Smooth muscle cell (in vitro differentiated cells): ENCODE measurements at regions not wholly inside any gene's neighbourhood (a gene's known extent, or its start where the extent isn't known, plus 50 kb on each side); places are given as distances from the start of the nearest gene placed in this dataset.

Source experiments
- DNase-seq: peaks from one replicate; lab custom pipeline; 2025; ENCODE audit not compliant: unreplicated experiment; lab: John Stamatoyannopoulos, UW
- H2AFZ ChIP-seq: fragments of 200-600 bp; sonication (generic); 2 replicates; pipeline ENCODE4 v1.6.0; 2016; ENCODE audit warnings: antibody characterized with exemption, low read depth, mild to moderate bottlenecking
- H3F3A ChIP-seq: fragments of 200-600 bp; sonication (generic); 2 replicates; pipeline ENCODE4 v1.6.0; 2017; ENCODE audit warnings: antibody characterized with exemption, low read depth
- H3K27ac ChIP-seq: fragments of 200-600 bp; sonication (generic); 2 replicates; pipeline ENCODE4 v1.5.1; 2016; ENCODE audit warnings: low read depth, mild to moderate bottlenecking
- H3K27me3 ChIP-seq: fragments of 200-600 bp; sonication (generic); 2 replicates; pipeline ENCODE4 v1.6.1; 2016; ENCODE audit warnings: low read depth, mild to moderate bottlenecking
- H3K36me3 ChIP-seq: fragments of 200-600 bp; sonication (generic); 2 replicates; pipeline ENCODE4 v1.5.1; 2016; ENCODE audit warnings: low read depth
- H3K4me1 ChIP-seq: fragments of 200-600 bp; sonication (generic); 2 replicates; pipeline ENCODE4 v1.5.1; 2016; ENCODE audit warnings: low read depth
- H3K4me2 ChIP-seq: fragments of 200-600 bp; sonication (generic); 2 replicates; pipeline ENCODE4 v1.6.0; 2016; ENCODE audit warnings: mild to moderate bottlenecking
- H3K4me3 ChIP-seq: fragments of 200-600 bp; sonication (generic); 2 replicates; pipeline ENCODE4 v1.5.1; 2016; ENCODE audit warnings: mild to moderate bottlenecking
- H3K79me2 ChIP-seq: fragments of 200-600 bp; sonication (generic); 2 replicates; pipeline ENCODE4 v1.6.0; 2016; ENCODE audit warnings: low read depth, mild to moderate bottlenecking
- H3K9ac ChIP-seq: fragments of 200-600 bp; sonication (generic); 2 replicates; pipeline ENCODE4 v1.6.0; 2016; ENCODE audit warnings: low read depth
- H3K9me3 ChIP-seq: fragments of 200-600 bp; sonication (generic); replicated peaks from 2 replicates; pipeline ENCODE4 v1.5.1; 2016; ENCODE audit warnings: low read depth
- H4K20me1 ChIP-seq: fragments of 200-600 bp; sonication (generic); 2 replicates; pipeline ENCODE4 v1.6.0; 2016; ENCODE audit warnings: low read depth
- CTCF ChIP-seq: fragments of 200-600 bp; sonication (generic); IDR thresholded peaks from 2 replicates; pipeline ENCODE4 v1.5.1; 2017; ENCODE audit warnings: borderline replicate concordance, mild to moderate bottlenecking, antibody characterized with exemption; ENCODE audit not compliant: insufficient read depth, poor library complexity, severe bottlenecking
- WGBS: methylation state at CpG from one replicate; pipeline ENCODE4 v1.1.7; 2016; ENCODE audit warnings: low lambda C conversion rate; 5-methylcytosine and 5-hydroxymethylcytosine counted together

DNA sequence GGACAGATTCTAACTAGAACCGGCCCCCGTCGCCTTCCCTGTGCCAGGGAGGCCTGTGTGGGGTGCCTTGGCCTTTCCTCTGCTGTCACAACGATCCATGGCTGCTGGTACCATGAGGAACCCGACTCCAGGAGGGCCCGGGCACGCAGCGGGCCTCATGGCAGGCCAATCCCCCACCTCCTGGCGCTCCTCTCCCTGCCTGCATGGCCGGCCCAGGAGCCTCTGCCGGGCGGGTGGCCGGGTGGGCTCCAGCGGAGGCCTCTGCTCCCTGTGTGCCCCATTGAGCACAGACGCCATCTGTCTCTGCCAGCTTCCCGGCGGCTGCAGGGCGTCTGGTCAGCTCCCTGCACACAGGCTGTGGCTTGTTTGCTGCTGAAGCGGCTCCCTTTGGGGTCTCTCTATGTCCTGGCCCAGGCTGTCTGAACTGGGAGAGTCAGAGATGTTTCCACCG lies 86.5 kb downstream of the MYEOV start:
- no peaks in the 10 kb centered on the region for H3K4me1 ChIP-seq
- no peaks in the 10 kb centered on the region for H4K20me1 ChIP-seq
- H2AFZ ChIP-seq: no peak overlapping the region
- H3K27ac ChIP-seq: no peak overlapping the region
- no peaks in the 10 kb centered on the region for H3K36me3 ChIP-seq
- no peak overlapping the region for H3K9ac ChIP-seq
- H3K27me3 ChIP-seq: no peaks in the 10 kb centered on the region
- H3K79me2 ChIP-seq: no peaks in the 10 kb centered on the region
- H3K4me3 ChIP-seq: no peak overlapping the region
- no peak overlapping the region for H3K4me2 ChIP-seq
- no peaks in the 10 kb centered on the region for H3K9me3 ChIP-seq
- WGBS: 81% methylated on average over 17 of the region's 20 CpGs
- DNase-seq: no peak
- H3F3A ChIP-seq: no peaks in the 10 kb centered on the region
- TF ChIP-seq CTCF: no peak

DNA sequence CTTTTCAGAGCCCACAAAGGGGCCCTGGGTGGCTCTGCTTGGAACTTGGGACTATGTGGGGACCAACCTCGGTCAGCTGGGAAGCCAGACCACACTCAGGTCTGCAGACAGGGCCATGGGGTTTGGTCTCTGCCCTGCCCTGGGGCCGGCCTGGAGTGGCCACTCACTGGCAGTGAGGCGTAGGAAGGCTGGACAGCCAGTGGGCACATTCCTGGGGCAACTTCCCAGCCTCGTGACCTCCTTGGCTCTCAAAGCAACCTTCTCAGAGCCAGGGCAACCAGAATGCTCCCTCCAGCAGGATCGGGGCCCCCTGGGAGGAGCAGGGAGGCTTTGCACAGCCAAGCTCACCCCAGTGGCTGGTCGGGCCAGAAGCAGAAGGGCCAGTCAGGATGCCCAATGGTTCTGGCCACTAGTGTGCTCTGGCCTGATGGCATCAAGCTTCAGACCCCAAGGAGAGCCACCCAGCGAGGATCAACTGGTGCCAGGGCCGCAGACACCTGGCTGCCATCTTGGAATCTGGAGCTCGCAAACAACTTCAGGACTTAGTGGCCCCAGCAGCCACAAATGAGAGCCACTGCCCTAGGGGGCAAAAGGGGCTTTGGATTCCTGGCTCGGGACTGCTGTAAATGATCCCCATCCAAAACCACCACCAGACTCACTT lies 87.1 kb downstream of the MYEOV start:
- no peaks in the 10 kb centered on the region for H3K4me1 ChIP-seq
- no peaks in the 10 kb centered on the region for H3F3A ChIP-seq
- no peak overlapping the region for H3K4me2 ChIP-seq
- H4K20me1 ChIP-seq: no peaks in the 10 kb centered on the region
- H2AFZ ChIP-seq: no peak overlapping the region
- H3K9ac ChIP-seq: no peak overlapping the region
- no peak for DNase-seq
- no peaks in the 10 kb centered on the region for H3K79me2 ChIP-seq
- H3K27ac ChIP-seq: no peak overlapping the region
- H3K9me3 ChIP-seq: no peaks in the 10 kb centered on the region
- no peaks in the 10 kb centered on the region for H3K36me3 ChIP-seq
- H3K27me3 ChIP-seq: no peaks in the 10 kb centered on the region
- 90% methylated on average over 10 of the region's 10 CpGs for WGBS
- H3K4me3 ChIP-seq: no peak overlapping the region
- TF ChIP-seq CTCF: no peak

DNA sequence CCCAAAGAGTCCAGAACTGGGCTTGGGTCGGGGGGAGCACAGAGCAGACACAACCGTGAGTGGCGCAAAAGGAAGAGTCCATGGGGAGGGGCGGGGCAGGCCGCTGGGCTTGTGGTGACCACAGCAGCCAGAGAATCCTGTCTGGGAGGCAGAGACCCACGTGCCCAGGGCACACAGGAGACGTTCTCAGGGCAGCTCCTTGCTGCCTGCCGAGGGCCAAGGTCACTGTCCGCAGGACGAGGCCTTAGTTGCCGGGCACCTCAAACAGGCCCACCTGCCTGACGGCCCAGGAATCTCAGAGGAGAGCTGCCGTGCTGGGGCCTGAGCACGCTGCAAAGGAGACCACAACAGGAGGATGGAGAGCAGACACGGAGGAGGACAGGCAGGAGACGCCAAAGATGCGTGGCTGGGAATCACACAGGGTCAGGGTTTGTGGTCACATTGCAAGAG lies 87.8 kb downstream of the MYEOV start:
- no peak for DNase-seq

More for the DNA sequence above, 87.8 kb downstream of the MYEOV start:
- no peaks in the 10 kb centered on the region for H3K36me3 ChIP-seq
- H3K27ac ChIP-seq: no peak overlapping the region
- no peak overlapping the region for H2AFZ ChIP-seq
- H3K4me1 ChIP-seq: no peaks in the 10 kb centered on the region
- no peak overlapping the region for H3K4me2 ChIP-seq
- H3K4me3 ChIP-seq: no peak overlapping the region
- H4K20me1 ChIP-seq: no peaks in the 10 kb centered on the region
- H3K9me3 ChIP-seq: no peaks in the 10 kb centered on the region
- no peaks in the 10 kb centered on the region for H3K27me3 ChIP-seq
- WGBS: 89% methylated on average over 17 of the region's 17 CpGs
- no peaks in the 10 kb centered on the region for H3K79me2 ChIP-seq
- no peaks in the 10 kb centered on the region for H3F3A ChIP-seq
- no peak overlapping the region for H3K9ac ChIP-seq
- TF ChIP-seq CTCF: no peak
